Adipose tissue (tissue), 3 donors: ENCODE measurements at regions not wholly inside any gene's neighbourhood (a gene's known extent, or its start where the extent isn't known, plus 50 kb on each side); places are given as distances from the start of the nearest gene placed in this dataset.
"Not testable (repeated sequence)": the region's sequence is repeated elsewhere in the genome, so short reads cannot be mapped to it uniquely, and the experiment has no call there.

ENCODE experiments used
- H3K27ac ChIP-seq: one replicate; pipeline ENCODE4 v1.5.1; 2013; ENCODE audit warnings: low read depth, low read length
- WGBS, 3 donors: extraction: QIAGEN DNeasy Blood & Tissue Kit; methylation state at CpG; one replicate each; pipeline ENCODE4 v1.1.7; 2013; 5-methylcytosine and 5-hydroxymethylcytosine counted together
- donor health status: healthy with polysubstance abuse.
- donor health status: Bipolar disorder and iron deficiency.
- donor health status: healthy.

DNA sequence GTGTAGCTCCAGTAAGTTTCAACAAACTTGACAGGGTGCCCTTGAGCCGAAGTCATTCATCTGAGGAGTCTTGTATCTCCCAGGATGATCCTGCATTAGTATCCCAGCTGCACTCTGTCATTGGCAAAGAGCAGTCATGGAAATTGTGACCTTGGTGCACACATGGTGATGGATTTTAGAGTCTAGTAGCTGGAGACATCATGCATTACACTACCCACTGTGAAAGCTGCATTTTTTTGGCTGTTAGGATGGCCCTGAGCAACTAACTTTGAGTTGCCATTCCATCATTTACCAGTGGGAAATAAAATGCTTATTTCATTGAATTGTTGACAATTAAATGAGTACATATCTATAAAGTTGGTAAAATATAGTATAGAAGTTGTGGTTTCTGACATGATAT lies 552.6 kb upstream of the CBLB start:
- WGBS, 3 donors: 53 to 77% (median 71%) methylated on average over 1 of the region's 1 CpG
- no peak overlapping the region for H3K27ac ChIP-seq

- H3K27ac ChIP-seq: no peak overlapping the region
Measured at GRCh38 chr3:106421909-106422308, 553.1 kb upstream of the CBLB start.

GRCh38 chr3:106423321-106424225 lies 554.8 kb upstream of the CBLB start:
- H3K27ac ChIP-seq: no peak overlapping the region
- 49 to 66% (median 65%) methylated on average over 7 of the region's 7 CpGs for WGBS, 3 donors

DNA sequence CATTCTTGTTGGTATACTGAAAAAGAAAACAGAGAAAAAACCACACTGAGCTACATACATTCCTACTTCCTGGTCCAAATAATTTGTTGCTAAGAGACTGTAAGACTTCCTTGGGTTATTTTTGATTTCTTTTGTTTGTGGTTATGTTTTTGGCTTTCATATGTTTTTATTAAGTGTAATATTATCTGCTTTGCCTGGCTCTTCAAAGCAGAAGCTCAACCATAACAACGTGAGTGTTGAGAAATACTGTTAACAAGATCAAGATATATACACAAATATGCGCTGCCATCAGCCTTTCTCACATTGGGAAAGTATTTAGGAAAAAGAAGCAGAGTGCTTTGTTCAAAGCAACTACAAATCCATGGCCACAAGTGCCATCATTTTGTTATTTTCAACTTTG lies 556.2 kb upstream of the CBLB start:
- 47 to 56% (median 56%) methylated on average over 2 of the region's 2 CpGs for WGBS, 3 donors
- no peak overlapping the region for H3K27ac ChIP-seq

DNA sequence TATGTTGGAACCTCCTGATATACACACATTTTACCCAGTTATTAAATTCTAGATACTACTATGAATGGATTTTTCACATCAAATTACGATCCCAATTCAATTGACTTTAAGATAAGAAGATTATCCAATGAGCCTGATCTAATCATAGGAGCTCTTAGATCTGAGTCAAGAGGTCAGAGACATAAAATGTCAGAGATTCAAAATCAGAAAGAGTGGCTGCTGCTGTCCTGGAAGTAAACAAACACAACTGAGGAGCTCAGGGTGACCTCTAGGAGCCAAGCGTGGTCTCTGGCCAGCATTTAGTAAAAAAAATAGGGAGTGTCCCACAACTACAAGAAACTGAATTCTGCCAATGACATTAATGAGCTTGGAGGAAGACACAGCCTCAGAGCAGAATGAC lies 557.1 kb upstream of the CBLB start:
- H3K27ac ChIP-seq: no peak overlapping the region
- WGBS, 3 donors: 49 to 88% (median 82%) methylated on average over 2 of the region's 2 CpGs

GRCh38 chr3:106428565-106428994 lies 559.8 kb upstream of the CBLB start:
- H3K27ac ChIP-seq: no peak overlapping the region

GRCh38 chr3:106431721-106432120 lies 562.9 kb upstream of the CBLB start:
- 74 to 79% (median 76%) methylated on average over 7 of the region's 7 CpGs for WGBS, 3 donors
- no peak overlapping the region for H3K27ac ChIP-seq

More at GRCh38 chr3:106428565-106428994, 559.8 kb upstream of the CBLB start:
- WGBS, 3 donors: 51 to 59% (median 51%) methylated on average over 2 of the region's 2 CpGs

DNA sequence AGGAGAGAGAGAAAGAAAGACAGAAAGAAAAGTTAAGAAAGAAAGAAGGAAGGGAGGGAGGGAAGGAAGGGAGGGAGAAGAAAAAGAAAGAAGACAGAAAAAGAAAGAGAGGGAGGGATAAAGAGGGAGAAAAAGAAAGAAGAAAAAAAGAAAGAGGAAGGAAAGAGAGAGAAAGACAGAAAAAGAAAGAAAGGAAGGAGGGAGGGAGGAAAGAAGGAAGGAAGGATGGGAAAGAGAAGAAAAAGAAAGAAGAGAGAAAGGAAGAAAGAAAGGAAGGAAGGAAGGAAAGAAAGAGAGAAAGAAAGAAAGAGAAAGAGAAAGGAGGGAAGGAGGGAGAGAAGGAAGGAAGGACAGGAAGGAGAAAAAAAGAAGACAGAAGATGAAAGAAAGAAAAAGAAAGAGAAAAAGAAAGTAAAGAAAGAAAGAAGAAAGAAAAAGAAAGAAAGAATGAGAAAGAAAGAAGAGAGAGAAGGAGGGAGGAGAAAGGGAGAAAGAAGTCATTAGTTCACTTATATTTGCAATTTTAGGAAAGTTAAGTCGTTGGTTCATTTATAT lies 567.2 kb upstream of the CBLB start:
- 63 to 74% (median 74%) methylated on average over 1 of the region's 1 CpG for WGBS, 3 donors
- no peak overlapping the region for H3K27ac ChIP-seq

- 82 to 97% (median 94%) methylated on average over 1 of the region's 1 CpG for WGBS, 3 donors
- no peak overlapping the region for H3K27ac ChIP-seq
Measured at GRCh38 chr3:106438887-106439286, 570.1 kb upstream of the CBLB start.

- 57 to 87% (median 85%) methylated on average over 2 of the region's 2 CpGs for whole genome bisulfite sequencing, 3 donors
- H3K27ac ChIP-seq: no peak overlapping the region
Measured at GRCh38 chr3:106440672-106441071, 571.9 kb upstream of the CBLB start.

- WGBS, 3 donors: 35 to 70% (median 64%) methylated on average over 4 of the region's 4 CpGs
- H3K27ac ChIP-seq: no peak overlapping the region
Measured at GRCh38 chr3:106446271-106446670, 577.5 kb upstream of the CBLB start.

GRCh38 chr3:106447723-106448301 lies 579.0 kb upstream of the CBLB start:
- H3K27ac ChIP-seq: no peak overlapping the region

GRCh38 chr3:106448372-106448966 lies 579.7 kb upstream of the CBLB start:
- H3K27ac ChIP-seq: not testable (repeated sequence)
- 70 to 87% (median 83%) methylated on average over 3 of the region's 3 CpGs for WGBS, 3 donors

DNA sequence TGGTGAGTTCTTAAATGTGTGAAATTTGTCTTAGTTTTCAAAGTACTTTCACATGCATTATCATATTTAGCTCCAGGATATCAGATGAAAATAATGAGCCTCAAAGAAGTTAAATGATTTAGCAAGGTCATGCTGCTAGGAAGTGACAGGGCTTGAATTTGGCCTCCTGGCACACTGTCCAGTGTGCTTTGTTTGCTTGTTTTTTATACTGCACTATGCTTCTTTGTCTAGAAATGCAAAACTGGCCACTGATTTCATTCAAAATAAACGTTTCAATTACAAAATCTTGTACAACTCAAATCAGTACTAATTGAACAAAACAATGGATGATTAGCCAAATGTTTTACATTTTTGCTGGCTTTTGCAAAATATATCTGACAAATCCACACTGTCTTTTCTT lies 583.3 kb upstream of the CBLB start:
- 0 to 23% (median 21%) methylated on average over 1 of the region's 1 CpG for WGBS, 3 donors
- no peak overlapping the region for H3K27ac ChIP-seq

GRCh38 chr3:106454497-106454896 lies 585.7 kb upstream of the CBLB start:
- WGBS, 3 donors: 81 to 95% (median 95%) methylated on average over 4 of the region's 4 CpGs
- H3K27ac ChIP-seq: no peak overlapping the region

DNA sequence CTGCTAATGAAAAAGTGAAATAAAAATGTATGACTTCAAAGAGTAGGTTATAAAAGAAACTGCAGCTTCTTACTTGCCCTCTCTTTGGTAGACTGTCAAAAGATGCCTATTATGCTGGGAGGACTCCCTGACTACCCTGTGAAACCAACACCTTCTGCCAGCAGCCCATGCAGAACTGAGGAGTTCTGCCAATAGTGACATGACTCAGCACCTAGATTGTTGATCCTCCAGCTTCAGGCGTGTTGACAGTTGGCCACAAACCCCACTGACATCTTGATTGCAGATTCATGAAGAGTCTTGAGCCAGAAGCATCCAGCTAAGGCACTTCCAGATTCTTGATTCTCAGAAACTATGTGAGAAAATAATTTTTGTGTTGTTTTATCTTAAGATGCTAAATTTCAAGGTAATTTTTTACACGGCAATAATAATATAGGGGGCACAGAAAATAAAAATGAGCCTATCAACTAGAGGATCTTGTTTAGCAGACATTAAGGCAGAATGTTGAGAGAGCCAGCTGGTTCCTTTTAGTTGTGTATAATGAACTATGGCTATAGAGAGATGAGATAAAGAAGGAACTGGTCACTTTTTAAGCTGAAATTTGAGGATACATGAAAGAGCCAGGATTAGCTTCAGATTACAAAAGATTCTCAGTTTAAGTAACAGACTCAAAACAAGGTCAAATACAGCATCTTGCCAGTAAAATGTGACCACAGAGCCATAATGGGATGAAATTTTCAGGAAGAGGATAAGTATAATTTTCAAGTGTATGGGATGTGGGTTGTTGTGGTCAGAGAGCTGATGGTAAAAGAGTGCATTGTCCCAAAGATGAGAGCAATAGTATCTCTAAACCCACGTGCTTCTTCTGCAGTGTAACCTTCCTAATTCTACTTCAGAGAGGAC lies 588.7 kb upstream of the CBLB start:
- no peak overlapping the region for H3K27ac ChIP-seq
- WGBS, 3 donors: 57 to 62% (median 59%) methylated on average over 3 of the region's 3 CpGs

GRCh38 chr3:106458952-106459351 lies 590.1 kb upstream of the CBLB start:
- no peak overlapping the region for H3K27ac ChIP-seq
- 81 to 90% (median 84%) methylated on average over 3 of the region's 3 CpGs for WGBS, 3 donors

GRCh38 chr3:106466881-106467280 lies 598.1 kb upstream of the CBLB start:
- WGBS, 3 donors: 96 to 100% (median 96%) methylated on average over 2 of the region's 2 CpGs
- no peak overlapping the region for H3K27ac ChIP-seq
